CD14-positive monocyte (primary cell): ENCODE measurements at regions not wholly inside any gene's neighbourhood (a gene's known extent, or its start where the extent isn't known, plus 50 kb on each side); places are given as distances from the start of the nearest gene placed in this dataset.

Experiments used
- DNase-seq, 3 donors: peaks; one replicate each; pipeline ENCODE4 v3.0.0-alpha.2; 2011 to 2022
- H2AFZ ChIP-seq: 2 replicates; pipeline ENCODE4 v1.6.0; 2012; ENCODE audit warnings: mild to moderate bottlenecking, low read depth, low read length, inconsistent platforms; ENCODE audit not compliant: insufficient read depth, poor library complexity, severe bottlenecking
- H3K27ac ChIP-seq, 2 donors: 1 replicate in 1 of 2; 2 replicates in 1 of 2; pipeline ENCODE4 v1.5.1; 2012 to 2013; ENCODE audit warnings: low read length in 2 of 2, control low read depth in 1 of 2, inconsistent platforms in 1 of 2, low read depth in 1 of 2, mild to moderate bottlenecking in 1 of 2
- H3K27me3 ChIP-seq, 2 donors: one replicate each; pipeline versions ENCODE4 v1.6.0 to v1.6.1; 2011 to 2013; ENCODE audit warnings: low read length in 2 of 2; ENCODE audit not compliant: control insufficient read depth in 2 of 2, insufficient read depth in 2 of 2
- H3K36me3 ChIP-seq, 2 donors: replicated peaks in 1 of 2; 1 replicate in 1 of 2; 2 replicates in 1 of 2; pipeline versions ENCODE4 v1.5.1 to v1.6.1; 2012 to 2013; ENCODE audit warnings: low read length in 2 of 2, control low read depth in 1 of 2, inconsistent platforms in 1 of 2, mild to moderate bottlenecking in 1 of 2; ENCODE audit not compliant: insufficient read depth in 2 of 2, control insufficient read depth in 1 of 2
- H3K4me1 ChIP-seq, 2 donors: 1 replicate in 1 of 2; 2 replicates in 1 of 2; pipeline versions ENCODE4 v1.5.1 to v1.6.1; 2012 to 2013; ENCODE audit warnings: low read length in 2 of 2, control low read depth in 1 of 2, inconsistent platforms in 1 of 2, mild to moderate bottlenecking in 1 of 2, moderate library complexity in 1 of 2; ENCODE audit not compliant: insufficient read depth in 2 of 2, control insufficient read depth in 1 of 2
- H3K4me2 ChIP-seq: replicated peaks from 2 replicates; pipeline ENCODE3; 2012; ENCODE audit warnings: low read length, moderate library complexity, mild to moderate bottlenecking; ENCODE audit not compliant: poor library complexity, severe bottlenecking; ENCODE audit errors: extremely low read depth
- H3K4me3 ChIP-seq, 3 experiments: fragments of 200-600 bp in 1 of 3; sonication (generic) in 1 of 3; replicated peaks in 1 of 3; 1 replicate in 2 of 3; 2 replicates in 1 of 3; pipeline ENCODE4 v1.5.1; 2011 to 2013; ENCODE audit warnings: low read length in 3 of 3, mild to moderate bottlenecking in 3 of 3, control low read depth in 2 of 3, low read depth in 2 of 3, inconsistent platforms in 1 of 3, moderate library complexity in 1 of 3
- H3K79me2 ChIP-seq: 2 replicates; pipeline ENCODE4 v1.6.0; 2012; ENCODE audit warnings: mild to moderate bottlenecking, control low read depth, inconsistent platforms, low read length, moderate library complexity; ENCODE audit not compliant: insufficient read depth
- H3K9ac ChIP-seq: 2 replicates; pipeline ENCODE4 v1.6.0; 2017; ENCODE audit warnings: low read length, mild to moderate bottlenecking; ENCODE audit not compliant: insufficient read depth, poor library complexity, severe bottlenecking
- H3K9me3 ChIP-seq, 2 donors: replicated peaks in 1 of 2; 1 replicate in 1 of 2; 2 replicates in 1 of 2; pipeline versions ENCODE4 v1.5.1 to v1.6.1; 2012 to 2013; ENCODE audit warnings: low read length in 2 of 2, control low read depth in 1 of 2; ENCODE audit not compliant: control insufficient read depth in 1 of 2, insufficient read depth in 1 of 2
- H4K20me1 ChIP-seq: 2 replicates; pipeline ENCODE4 v1.6.0; 2012; ENCODE audit warnings: mild to moderate bottlenecking, low read length, control low read depth, moderate library complexity; ENCODE audit not compliant: insufficient read depth
- H3K27ac Mint-ChIP-seq, 7 donors: one replicate each; pipeline ENCODE4 v1.8.0; 2020; ENCODE audit warnings: mild to moderate bottlenecking in 7 of 7, mixed read lengths in 7 of 7, moderate library complexity in 6 of 7, inconsistent platforms in 2 of 7
- H3K27me3 Mint-ChIP-seq, 3 donors: one replicate each; pipeline ENCODE4 v1.8.0; 2021 to 2022; ENCODE audit warnings: low read depth in 3 of 3, mild to moderate bottlenecking in 3 of 3, mixed read lengths in 3 of 3, moderate library complexity in 3 of 3, inconsistent platforms in 1 of 3
- H3K36me3 Mint-ChIP-seq, 2 donors: one replicate each; pipeline ENCODE4 v1.8.0; 2020; ENCODE audit warnings: mixed read lengths in 2 of 2, inconsistent platforms in 1 of 2, mild to moderate bottlenecking in 1 of 2
- H3K4me1 Mint-ChIP-seq: one replicate; pipeline ENCODE4 v1.8.0; 2020; ENCODE audit warnings: mild to moderate bottlenecking, mixed read lengths
- H3K4me3 Mint-ChIP-seq, 2 donors: one replicate each; pipeline ENCODE4 v1.8.0; 2020; ENCODE audit warnings: mild to moderate bottlenecking in 2 of 2, mixed read lengths in 2 of 2, moderate library complexity in 1 of 2
- H3K9me3 Mint-ChIP-seq, 7 donors: one replicate each; pipeline ENCODE4 v1.8.0; 2020 to 2022; ENCODE audit warnings: mixed read lengths in 7 of 7, mild to moderate bottlenecking in 6 of 7, moderate library complexity in 6 of 7, inconsistent platforms in 2 of 7
- WGBS: methylation state at CpG from one replicate; pipeline ENCODE4 v1.1.5; 2013; ENCODE audit warnings: missing lambda C conversion rate; ENCODE audit not compliant: insufficient coverage; 5-methylcytosine and 5-hydroxymethylcytosine counted together
- intact Hi-C, 2 donors: fragments of 100-400 bp; cut with micrococcal nuclease; formaldehyde crosslinking; loops; one replicate each; pipeline versions ENCODE4 v1.15.0 to v1.15.1; 2023
- TF ChIP-seq, protein P1 (sequence below): fragments of 200-600 bp; IDR thresholded peaks from one replicate; pipeline ENCODE4 v1.8.0; 2022; ENCODE audit warnings: antibody characterized with exemption, mild to moderate bottlenecking

DNA sequence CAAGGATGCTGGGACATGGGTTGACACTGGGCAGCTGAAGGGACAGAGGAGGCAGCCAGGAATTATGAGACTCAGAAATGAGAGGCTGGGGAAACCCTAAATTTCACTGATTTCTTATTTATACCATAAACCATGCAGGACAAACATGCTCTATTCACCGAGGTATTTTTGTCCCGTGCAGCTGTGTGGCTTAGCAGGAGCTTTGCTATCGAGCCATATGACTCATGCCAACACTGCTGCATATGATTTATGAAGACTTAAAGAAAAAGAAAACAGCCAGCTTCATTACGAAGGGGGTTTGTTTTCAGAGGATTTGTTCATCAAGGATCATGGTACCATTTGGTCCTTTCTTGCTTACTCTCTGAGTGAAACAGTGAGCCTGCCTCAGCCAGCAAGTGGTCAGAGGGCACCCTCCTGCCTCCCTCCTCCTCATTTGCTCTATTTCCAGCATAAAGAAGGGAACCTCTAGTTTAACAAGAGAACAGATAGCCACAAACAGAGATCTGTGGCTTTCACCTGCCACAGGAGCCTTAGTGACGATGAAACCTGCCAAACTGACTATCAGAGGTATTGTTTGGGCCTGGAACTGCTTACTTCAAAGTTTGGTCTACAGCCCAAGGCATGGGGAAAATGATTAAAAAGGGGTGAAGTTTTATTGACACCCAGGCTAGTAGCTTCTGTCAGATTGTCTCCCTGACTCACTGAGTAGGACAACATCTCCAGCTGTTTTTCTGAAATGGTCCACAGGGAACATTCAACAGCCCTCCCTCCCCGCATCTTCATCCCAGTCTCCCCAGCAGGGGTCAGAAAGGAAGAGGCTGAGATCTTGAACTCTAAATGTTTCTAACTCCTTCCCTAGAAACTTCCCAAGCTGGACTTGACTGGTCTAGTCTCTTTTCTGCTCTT, 80.1 kb upstream of the MAML3 start:
- 15% methylated on average over 2 of the region's 6 CpGs for WGBS
- Histone ChIP-seq H3K4me3 (no peak overlapping the region), H3K9me3 (no peaks in the 10 kb centered on the region), H3K79me2 (no peaks in the 10 kb centered on the region), H3K4me2 (no peak overlapping the region), H3K27ac (no peak overlapping the region), H4K20me1 (no peaks in the 10 kb centered on the region), H3K9ac (no peak overlapping the region), H3K36me3 (no peaks in the 10 kb centered on the region), H3K4me1 (peaks cover 26 to 30% of the 10 kb centered on the region in 2 donors), H2AFZ (peak overlapping the region; percentile 38), H3K27me3 (no peaks in the 10 kb centered on the region)
- TF ChIP-seq, protein P1, sequence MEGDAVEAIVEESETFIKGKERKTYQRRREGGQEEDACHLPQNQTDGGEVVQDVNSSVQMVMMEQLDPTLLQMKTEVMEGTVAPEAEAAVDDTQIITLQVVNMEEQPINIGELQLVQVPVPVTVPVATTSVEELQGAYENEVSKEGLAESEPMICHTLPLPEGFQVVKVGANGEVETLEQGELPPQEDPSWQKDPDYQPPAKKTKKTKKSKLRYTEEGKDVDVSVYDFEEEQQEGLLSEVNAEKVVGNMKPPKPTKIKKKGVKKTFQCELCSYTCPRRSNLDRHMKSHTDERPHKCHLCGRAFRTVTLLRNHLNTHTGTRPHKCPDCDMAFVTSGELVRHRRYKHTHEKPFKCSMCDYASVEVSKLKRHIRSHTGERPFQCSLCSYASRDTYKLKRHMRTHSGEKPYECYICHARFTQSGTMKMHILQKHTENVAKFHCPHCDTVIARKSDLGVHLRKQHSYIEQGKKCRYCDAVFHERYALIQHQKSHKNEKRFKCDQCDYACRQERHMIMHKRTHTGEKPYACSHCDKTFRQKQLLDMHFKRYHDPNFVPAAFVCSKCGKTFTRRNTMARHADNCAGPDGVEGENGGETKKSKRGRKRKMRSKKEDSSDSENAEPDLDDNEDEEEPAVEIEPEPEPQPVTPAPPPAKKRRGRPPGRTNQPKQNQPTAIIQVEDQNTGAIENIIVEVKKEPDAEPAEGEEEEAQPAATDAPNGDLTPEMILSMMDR = no peak
- Mint-ChIP-seq H3K4me1 (peaks cover 37% of the 10 kb centered on the region), H3K9me3 (peaks cover 0 to 6% (median 2%) of the 10 kb centered on the region in 7 donors), H3K36me3 (no peaks in the 10 kb centered on the region), H3K27ac (no peak overlapping the region), H3K4me3 (no peak overlapping the region), H3K27me3 (peaks cover 0 to 4% (median 1%) of the 10 kb centered on the region in 3 donors)
- DNase-seq = no peak
- intact Hi-C loops = no loop called here

DNA sequence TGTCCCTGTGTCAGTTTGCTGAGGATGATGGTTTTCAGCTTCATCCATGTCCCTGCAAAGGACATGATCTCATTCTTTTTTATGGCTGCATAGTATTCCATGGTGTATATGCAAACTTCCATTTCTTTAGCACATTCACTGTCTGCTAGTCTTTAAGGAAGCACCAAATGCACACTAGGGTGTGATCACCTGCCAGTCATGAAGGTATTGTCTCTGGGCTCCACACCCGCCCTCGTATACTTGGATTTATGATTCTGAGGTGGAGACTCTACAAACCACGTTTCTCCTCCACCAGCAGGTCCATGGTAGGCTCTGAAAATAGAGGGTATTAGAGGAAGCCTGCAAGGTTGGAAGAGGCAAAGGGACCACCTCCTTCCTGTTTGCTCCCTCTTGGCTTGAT, 75.9 kb upstream of the MAML3 start:
- Mint-ChIP-seq H3K4me1 (peaks cover 11% of the 10 kb centered on the region), H3K27ac (peak overlapping the region in 2 of 7 donors; percentile 64 to 75), H3K4me3 (no peak overlapping the region), H3K36me3 (no peaks in the 10 kb centered on the region), H3K27me3 (peaks cover 0 to 4% (median 1%) of the 10 kb centered on the region in 3 donors), H3K9me3 (peaks cover 0 to 6% (median 2%) of the 10 kb centered on the region in 7 donors)
- peaks cover 0 to 4% of the 10 kb centered on the region in 2 donors for H3K4me1 ChIP-seq
- no peak overlapping the region for H3K9ac ChIP-seq
- intact Hi-C loops = no loop called here
- H3K27me3 ChIP-seq = no peaks in the 10 kb centered on the region
- no peaks in the 10 kb centered on the region for H3K79me2 ChIP-seq
- TF ChIP-seq, protein P1 = no peak
- no peaks in the 10 kb centered on the region for H3K9me3 ChIP-seq
- H3K4me3 ChIP-seq = no peak overlapping the region
- no CpG with 5 or more reads among the region's 3 CpGs for WGBS
- no peaks in the 10 kb centered on the region for H3K36me3 ChIP-seq
- H3K4me2 ChIP-seq = no peak overlapping the region
- no peak overlapping the region for H3K27ac ChIP-seq
- DNase-seq = no peak
- H4K20me1 ChIP-seq = no peaks in the 10 kb centered on the region
- H2AFZ ChIP-seq = no peak overlapping the region
